ENCODE measurements at regions not wholly inside any gene's neighbourhood (a gene's known extent, or its start where the extent isn't known, plus 50 kb on each side); places are given as distances from the start of the nearest gene placed in this dataset.

DNA sequence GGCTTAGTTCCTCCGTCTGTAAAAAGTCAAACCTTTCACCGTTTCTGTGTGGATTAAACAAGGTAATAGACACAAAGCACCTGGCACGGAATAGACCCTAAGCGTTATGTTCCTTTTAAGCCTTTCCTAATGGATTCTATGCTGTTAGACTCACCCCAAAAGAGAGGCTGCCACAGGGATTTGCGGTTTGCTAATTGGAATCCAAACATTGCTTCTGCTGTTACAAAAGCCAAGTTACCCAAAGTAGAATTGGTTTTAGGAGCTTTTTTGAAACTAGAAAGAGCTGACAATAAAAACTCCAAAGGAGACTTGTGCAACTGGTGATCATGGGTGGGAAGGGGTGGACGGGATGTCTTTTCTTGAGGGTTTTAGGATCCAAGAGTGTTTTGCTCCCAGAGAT, 178.0 kb downstream of the BMP7 start:
- H3K9me3 ChIP-seq = no peaks in the 10 kb centered on the region
- intact Hi-C loops (cut with DNase I; ENCODE audit: low total_unique reads) = no loop called here
- WGBS, 2 donors (ENCODE audit: low coverage in 1 of 2) = 27 to 62% methylated on average over 6 of the region's 6 CpGs
- in situ Hi-C loops (cut with MboI; ENCODE audit: low pct_ligation_motif_present in 1 of 4, low pct_unique_long_range_greater_than_20kb in 1 of 4, low sequenced_read_pairs in 3 of 4) = loop anchor here (5.0 to 25.0 kb wide), 5 partner anchors 254 to 1124 kb away; no protein-coding TSS in a partner anchor
- H3K27me3 ChIP-seq = peaks cover 19% of the 10 kb centered on the region
- TF ChIP-seq, protein P1, sequence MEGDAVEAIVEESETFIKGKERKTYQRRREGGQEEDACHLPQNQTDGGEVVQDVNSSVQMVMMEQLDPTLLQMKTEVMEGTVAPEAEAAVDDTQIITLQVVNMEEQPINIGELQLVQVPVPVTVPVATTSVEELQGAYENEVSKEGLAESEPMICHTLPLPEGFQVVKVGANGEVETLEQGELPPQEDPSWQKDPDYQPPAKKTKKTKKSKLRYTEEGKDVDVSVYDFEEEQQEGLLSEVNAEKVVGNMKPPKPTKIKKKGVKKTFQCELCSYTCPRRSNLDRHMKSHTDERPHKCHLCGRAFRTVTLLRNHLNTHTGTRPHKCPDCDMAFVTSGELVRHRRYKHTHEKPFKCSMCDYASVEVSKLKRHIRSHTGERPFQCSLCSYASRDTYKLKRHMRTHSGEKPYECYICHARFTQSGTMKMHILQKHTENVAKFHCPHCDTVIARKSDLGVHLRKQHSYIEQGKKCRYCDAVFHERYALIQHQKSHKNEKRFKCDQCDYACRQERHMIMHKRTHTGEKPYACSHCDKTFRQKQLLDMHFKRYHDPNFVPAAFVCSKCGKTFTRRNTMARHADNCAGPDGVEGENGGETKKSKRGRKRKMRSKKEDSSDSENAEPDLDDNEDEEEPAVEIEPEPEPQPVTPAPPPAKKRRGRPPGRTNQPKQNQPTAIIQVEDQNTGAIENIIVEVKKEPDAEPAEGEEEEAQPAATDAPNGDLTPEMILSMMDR (IDR thresholded peaks at IDR 0.05) = no peak
- no peak for TF ChIP-seq POLR2A (IDR thresholded peaks at IDR 0.05)
- TF ChIP-seq POLR2AphosphoS5 (IDR thresholded peaks at IDR 0.05) = no peak
- no peak for TF ChIP-seq EP300 (IDR thresholded peaks at IDR 0.05; ENCODE audit: low read depth)
- no peaks in the 10 kb centered on the region for H3K36me3 ChIP-seq
- DNase-seq = no peak
- H3K27ac ChIP-seq = no peak overlapping the region
- no peak overlapping the region for H3K4me3 ChIP-seq
- H3K4me1 ChIP-seq = peaks cover 0 to 8% (median 2%) of the 10 kb centered on the region in 4 donors

GRCh38 chr20:57089699-57090144, 176.7 kb downstream of the BMP7 start:
- Histone ChIP-seq H3K4me1 (peaks cover 0 to 8% (median 2%) of the 10 kb centered on the region in 4 donors), H3K27ac (no peak overlapping the region), H3K9me3 (no peaks in the 10 kb centered on the region), H3K27me3 (peaks cover 19% of the 10 kb centered on the region), H3K36me3 (no peaks in the 10 kb centered on the region), H3K4me3 (no peak overlapping the region)
- in situ Hi-C loops (cut with MboI; ENCODE audit: low pct_ligation_motif_present in 1 of 4, low pct_unique_long_range_greater_than_20kb in 1 of 4, low sequenced_read_pairs in 3 of 4) (loop anchor here (5.0 to 25.0 kb wide), 5 partner anchors 253 to 1123 kb away; no protein-coding TSS in a partner anchor), intact Hi-C loops (cut with DNase I; ENCODE audit: low total_unique reads) (no loop called here)
- DNase-seq = peak; percentile 74
- 27% methylated on average over 12 of the region's 12 CpGs; no CpG with 5 or more reads in 1 of the 2 donors for WGBS, 2 donors (ENCODE audit: low coverage in 1 of 2)
- TF ChIP-seq EP300 (IDR thresholded peaks at IDR 0.05; ENCODE audit: low read depth) = no peak
- TF ChIP-seq, protein P1 (IDR thresholded peaks at IDR 0.05) = peak; percentile 84 to 95 (median 91)
- TF ChIP-seq POLR2A (IDR thresholded peaks at IDR 0.05) = no peak

DNA sequence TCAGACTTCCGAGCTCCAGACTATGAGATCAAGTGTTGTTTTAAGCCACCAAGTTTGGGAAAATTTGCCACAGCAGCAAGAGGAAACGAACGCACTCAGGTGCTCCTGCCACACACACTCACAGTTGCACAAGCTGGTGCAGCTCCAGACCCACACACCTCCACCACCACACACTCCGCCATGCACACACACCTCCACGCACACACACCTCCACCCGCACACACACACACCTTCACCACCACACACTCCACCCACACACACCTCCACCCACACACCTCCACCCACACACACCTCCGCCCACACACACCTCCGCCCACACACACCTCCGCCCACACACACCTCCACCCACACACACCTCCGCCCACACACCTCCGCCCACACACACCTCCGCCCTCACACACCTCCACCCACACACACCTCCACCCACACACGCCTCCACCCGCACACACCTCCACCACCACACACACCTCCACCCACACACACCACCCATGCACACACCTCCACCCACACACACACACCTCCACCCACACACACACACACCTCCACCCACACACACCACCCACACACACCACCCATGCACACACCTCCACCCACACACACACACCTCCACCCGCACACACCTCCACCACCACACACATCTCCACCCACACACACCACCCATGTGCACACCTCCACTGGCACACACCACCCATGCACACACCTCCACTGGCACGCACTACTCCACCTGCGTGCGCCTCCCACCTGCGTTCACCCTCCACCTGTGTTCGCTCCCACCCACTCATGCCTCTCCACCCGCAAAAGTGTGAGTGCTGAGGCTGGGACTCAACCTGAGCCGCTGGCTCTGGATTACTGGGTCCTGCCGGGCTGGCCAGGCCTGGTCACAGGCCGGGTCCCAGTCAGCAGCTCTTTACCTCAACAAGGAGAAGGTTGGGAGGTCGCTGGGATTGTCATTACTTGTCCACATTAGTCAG, 175.6 kb downstream of the BMP7 start:
- Histone ChIP-seq H3K4me3 (no peak overlapping the region), H3K36me3 (no peaks in the 10 kb centered on the region), H3K4me1 (peaks cover 0 to 8% (median 2%) of the 10 kb centered on the region in 4 donors), H3K27ac (no peak overlapping the region), H3K27me3 (peaks cover 19% of the 10 kb centered on the region), H3K9me3 (no peaks in the 10 kb centered on the region)
- intact Hi-C loops (cut with DNase I; ENCODE audit: low total_unique reads) = no loop called here
- in situ Hi-C loops (cut with MboI; ENCODE audit: low pct_ligation_motif_present in 1 of 4, low pct_unique_long_range_greater_than_20kb in 1 of 4, low sequenced_read_pairs in 3 of 4) = loop anchor here in 2 of 4 donors (25.0 kb wide), 2 partner anchors 396 to 1121 kb away; no protein-coding TSS in a partner anchor
- 61 to 65% methylated on average over 13 to 23 of the region's 25 CpGs for WGBS, 2 donors (ENCODE audit: low coverage in 1 of 2)
- TF ChIP-seq POLR2A (IDR thresholded peaks at IDR 0.05) = no peak
- no peak for DNase-seq

- H3K4me1 ChIP-seq = peaks cover 0 to 8% (median 2%) of the 10 kb centered on the region in 4 donors
- no peak overlapping the region for H3K27ac ChIP-seq
- no peak overlapping the region for H3K4me3 ChIP-seq
- H3K27me3 ChIP-seq = peaks cover 19% of the 10 kb centered on the region
- no peaks in the 10 kb centered on the region for H3K36me3 ChIP-seq
- H3K9me3 ChIP-seq = no peaks in the 10 kb centered on the region
- DNase-seq = no peak
- intact Hi-C loops (cut with DNase I; ENCODE audit: low total_unique reads) (no loop called here), in situ Hi-C loops (cut with MboI; ENCODE audit: low pct_ligation_motif_present in 1 of 4, low pct_unique_long_range_greater_than_20kb in 1 of 4, low sequenced_read_pairs in 3 of 4) (loop anchor here in 2 of 4 donors (25.0 kb wide), 2 partner anchors 396 to 1121 kb away; no protein-coding TSS in a partner anchor)
- WGBS, 2 donors (ENCODE audit: low coverage in 1 of 2) = 79% methylated on average over 13 of the region's 13 CpGs; no CpG with 5 or more reads in 1 of the 2 donors
- no peak for TF ChIP-seq POLR2A (IDR thresholded peaks at IDR 0.05)
- TF ChIP-seq POLR2AphosphoS5 (IDR thresholded peaks at IDR 0.05) = no peak
- no peak for TF ChIP-seq EP300 (IDR thresholded peaks at IDR 0.05; ENCODE audit: low read depth)
- TF ChIP-seq, protein P1 (IDR thresholded peaks at IDR 0.05) = no peak
Measured at GRCh38 chr20:57091748-57092111, 174.7 kb downstream of the BMP7 start.
